HL-60 (cell line): ENCODE measurements at regions not wholly inside any gene's neighbourhood (a gene's known extent, or its start where the extent isn't known, plus 50 kb on each side); places are given as distances from the start of the nearest gene placed in this dataset.

Experiments
- DNase-seq, 2 experiments: peaks; one replicate each; pipeline ENCODE4 v3.0.0-alpha.2; 2010 to 2020; ENCODE audit warnings: low read depth in 1 of 2, low spot score in 1 of 2
- H3K27ac ChIP-seq: fragments of 250-450 bp; sonication (Bioruptor Pico); replicated peaks from 2 replicates; pipeline ENCODE4 v1.5.1; 2020; ENCODE audit warnings: mild to moderate bottlenecking, moderate library complexity
- H3K27me3 ChIP-seq: fragments of 250-450 bp; sonication (Bioruptor Pico); 2 replicates; pipeline ENCODE4 v1.5.1; 2021; ENCODE audit warnings: mild to moderate bottlenecking, moderate library complexity; ENCODE audit not compliant: insufficient read depth, poor library complexity, severe bottlenecking
- H3K4me3 ChIP-seq: replicated peaks from 2 replicates; pipeline ENCODE4 v1.5.1; 2011; ENCODE audit warnings: mild to moderate bottlenecking, control low read depth, low read length; ENCODE audit not compliant: insufficient read depth
- GABPA ChIP-seq: IDR thresholded peaks from 2 replicates; pipeline ENCODE4 v1.6.1; 2012; ENCODE audit warnings: low read depth
- POLR2AphosphoS5 ChIP-seq: IDR thresholded peaks from 2 replicates; pipeline ENCODE4 v1.6.1; 2012; ENCODE audit warnings: low read depth
- SPI1 ChIP-seq: IDR thresholded peaks from 2 replicates; pipeline ENCODE4 v1.6.1; 2012; ENCODE audit warnings: low read depth, mild to moderate bottlenecking, borderline replicate concordance
- TF ChIP-seq, protein P1 (sequence below): IDR thresholded peaks from 2 replicates; pipeline ENCODE4 v1.6.1; 2012; ENCODE audit warnings: low read depth; ENCODE audit not compliant: insufficient replicate concordance
- TF ChIP-seq, protein P2 (sequence below): IDR thresholded peaks from one replicate; pipeline ENCODE4 v1.5.1; 2011; ENCODE audit warnings: low read length, control low read depth, inconsistent platforms; ENCODE audit not compliant: insufficient read depth

- H3K27me3 ChIP-seq: no peaks in the 10 kb centered on the region
- no peak overlapping the region for H3K4me3 ChIP-seq
- no peak for DNase-seq
- no peak overlapping the region for H3K27ac ChIP-seq
- TF ChIP-seq POLR2AphosphoS5: no peak
- TF ChIP-seq, protein P1, sequence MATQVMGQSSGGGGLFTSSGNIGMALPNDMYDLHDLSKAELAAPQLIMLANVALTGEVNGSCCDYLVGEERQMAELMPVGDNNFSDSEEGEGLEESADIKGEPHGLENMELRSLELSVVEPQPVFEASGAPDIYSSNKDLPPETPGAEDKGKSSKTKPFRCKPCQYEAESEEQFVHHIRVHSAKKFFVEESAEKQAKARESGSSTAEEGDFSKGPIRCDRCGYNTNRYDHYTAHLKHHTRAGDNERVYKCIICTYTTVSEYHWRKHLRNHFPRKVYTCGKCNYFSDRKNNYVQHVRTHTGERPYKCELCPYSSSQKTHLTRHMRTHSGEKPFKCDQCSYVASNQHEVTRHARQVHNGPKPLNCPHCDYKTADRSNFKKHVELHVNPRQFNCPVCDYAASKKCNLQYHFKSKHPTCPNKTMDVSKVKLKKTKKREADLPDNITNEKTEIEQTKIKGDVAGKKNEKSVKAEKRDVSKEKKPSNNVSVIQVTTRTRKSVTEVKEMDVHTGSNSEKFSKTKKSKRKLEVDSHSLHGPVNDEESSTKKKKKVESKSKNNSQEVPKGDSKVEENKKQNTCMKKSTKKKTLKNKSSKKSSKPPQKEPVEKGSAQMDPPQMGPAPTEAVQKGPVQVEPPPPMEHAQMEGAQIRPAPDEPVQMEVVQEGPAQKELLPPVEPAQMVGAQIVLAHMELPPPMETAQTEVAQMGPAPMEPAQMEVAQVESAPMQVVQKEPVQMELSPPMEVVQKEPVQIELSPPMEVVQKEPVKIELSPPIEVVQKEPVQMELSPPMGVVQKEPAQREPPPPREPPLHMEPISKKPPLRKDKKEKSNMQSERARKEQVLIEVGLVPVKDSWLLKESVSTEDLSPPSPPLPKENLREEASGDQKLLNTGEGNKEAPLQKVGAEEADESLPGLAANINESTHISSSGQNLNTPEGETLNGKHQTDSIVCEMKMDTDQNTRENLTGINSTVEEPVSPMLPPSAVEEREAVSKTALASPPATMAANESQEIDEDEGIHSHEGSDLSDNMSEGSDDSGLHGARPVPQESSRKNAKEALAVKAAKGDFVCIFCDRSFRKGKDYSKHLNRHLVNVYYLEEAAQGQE: no peak
Observed at GRCh38 chr9:2496934-2497333, 124.7 kb upstream of the VLDLR start.

GRCh38 chr9:2497666-2498400, 123.8 kb upstream of the VLDLR start:
- Histone ChIP-seq H3K27ac (no peak overlapping the region), H3K27me3 (no peaks in the 10 kb centered on the region), H3K4me3 (no peak overlapping the region)
- DNase-seq: no peak
- TF ChIP-seq SPI1 (no peak), POLR2AphosphoS5 (no peak), GABPA (no peak)
- TF ChIP-seq, protein P2, sequence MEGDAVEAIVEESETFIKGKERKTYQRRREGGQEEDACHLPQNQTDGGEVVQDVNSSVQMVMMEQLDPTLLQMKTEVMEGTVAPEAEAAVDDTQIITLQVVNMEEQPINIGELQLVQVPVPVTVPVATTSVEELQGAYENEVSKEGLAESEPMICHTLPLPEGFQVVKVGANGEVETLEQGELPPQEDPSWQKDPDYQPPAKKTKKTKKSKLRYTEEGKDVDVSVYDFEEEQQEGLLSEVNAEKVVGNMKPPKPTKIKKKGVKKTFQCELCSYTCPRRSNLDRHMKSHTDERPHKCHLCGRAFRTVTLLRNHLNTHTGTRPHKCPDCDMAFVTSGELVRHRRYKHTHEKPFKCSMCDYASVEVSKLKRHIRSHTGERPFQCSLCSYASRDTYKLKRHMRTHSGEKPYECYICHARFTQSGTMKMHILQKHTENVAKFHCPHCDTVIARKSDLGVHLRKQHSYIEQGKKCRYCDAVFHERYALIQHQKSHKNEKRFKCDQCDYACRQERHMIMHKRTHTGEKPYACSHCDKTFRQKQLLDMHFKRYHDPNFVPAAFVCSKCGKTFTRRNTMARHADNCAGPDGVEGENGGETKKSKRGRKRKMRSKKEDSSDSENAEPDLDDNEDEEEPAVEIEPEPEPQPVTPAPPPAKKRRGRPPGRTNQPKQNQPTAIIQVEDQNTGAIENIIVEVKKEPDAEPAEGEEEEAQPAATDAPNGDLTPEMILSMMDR: no peak
- TF ChIP-seq, protein P1: no peak

- Histone ChIP-seq H3K4me3 (no peak overlapping the region), H3K27ac (no peak overlapping the region), H3K27me3 (no peaks in the 10 kb centered on the region)
- TF ChIP-seq, protein P1: no peak
- TF ChIP-seq POLR2AphosphoS5: no peak
- no peak for TF ChIP-seq GABPA
- TF ChIP-seq, protein P2: no peak
- TF ChIP-seq SPI1: no peak
- DNase-seq: no peak
Observed at GRCh38 chr9:2502210-2502609, 119.4 kb upstream of the VLDLR start.
